NCI-H748 (cell line): ENCODE measurements at regions not wholly inside any gene's neighbourhood (a gene's known extent, or its start where the extent isn't known, plus 50 kb on each side); places are given as distances from the start of the nearest gene placed in this dataset.
"Not testable (repeated sequence)": the region's sequence is repeated elsewhere in the genome, so short reads cannot be mapped to it uniquely, and the experiment has no call there.

Source experiments
- DNase-seq: peaks from one replicate; lab custom pipeline; 2025; ENCODE audit not compliant: unreplicated experiment; lab: John Stamatoyannopoulos, UW

GRCh38 chr1:56133522-56134472 is 445.6 kb downstream of the PLPP3 start:
- no peak for DNase-seq

GRCh38 chr1:56132520-56132919 is 446.8 kb downstream of the PLPP3 start:
- no peak for DNase-seq

- DNase-seq: no peak
These were observed 449.5 kb downstream of the PLPP3 start for GRCh38 chr1:56129837-56130236.

GRCh38 chr1:56125316-56125715 is 454.0 kb downstream of the PLPP3 start:
- no peak for DNase-seq

GRCh38 chr1:56123826-56124225 is 455.5 kb downstream of the PLPP3 start:
- DNase-seq: no peak

GRCh38 chr1:56123421-56123820 is 455.9 kb downstream of the PLPP3 start:
- no peak for DNase-seq

- DNase-seq: no peak
These were observed 459.3 kb downstream of the PLPP3 start for GRCh38 chr1:56120021-56120420.

- not testable (repeated sequence) for DNase-seq
These were observed 460.7 kb downstream of the PLPP3 start for GRCh38 chr1:56118676-56119075.

GRCh38 chr1:56115701-56116100 is 463.7 kb downstream of the PLPP3 start:
- no peak for DNase-seq

GRCh38 chr1:56113679-56114078 is 465.7 kb downstream of the PLPP3 start:
- no peak for DNase-seq

- DNase-seq: no peak
These were observed 472.1 kb downstream of the PLPP3 start for GRCh38 chr1:56107275-56107638.

GRCh38 chr1:56106531-56107274 is 472.7 kb downstream of the PLPP3 start:
- DNase-seq: peak; percentile 13

GRCh38 chr1:56105397-56105796 is 474.0 kb downstream of the PLPP3 start:
- no peak for DNase-seq

GRCh38 chr1:56099766-56100265 is 479.5 kb downstream of the PLPP3 start:
- DNase-seq: no peak

GRCh38 chr1:56098946-56099345 is 480.4 kb downstream of the PLPP3 start:
- no peak for DNase-seq

- no peak for DNase-seq
These were observed 481.6 kb downstream of the PLPP3 start for GRCh38 chr1:56097713-56098112.

- no peak for DNase-seq
These were observed 483.4 kb downstream of the PLPP3 start for GRCh38 chr1:56095696-56096665.

GRCh38 chr1:56094168-56094567 is 485.2 kb downstream of the PLPP3 start:
- DNase-seq: no peak

GRCh38 chr1:56092684-56093570 is 486.4 kb downstream of the PLPP3 start:
- no peak for DNase-seq

GRCh38 chr1:56089826-56090225 is 489.5 kb downstream of the PLPP3 start:
- DNase-seq: peak; percentile 29
